GM18907 (cell line): ENCODE measurements at regions not wholly inside any gene's neighbourhood (a gene's known extent, or its start where the extent isn't known, plus 50 kb on each side); places are given as distances from the start of the nearest gene placed in this dataset.

Source experiments
- ATAC-seq: cut with Tn5 transposase; IDR thresholded peaks from one replicate; pipeline ENCODE4 v1.9.1; 2021; ENCODE audit warnings: mild to moderate bottlenecking, moderate library complexity; ENCODE audit not compliant: unreplicated experiment

GRCh38 chr18:46424898-46425297 is 232.1 kb downstream of the LOXHD1 start:
- no peak for ATAC-seq

- no peak for ATAC-seq
Measured at GRCh38 chr18:46425511-46425910, 231.5 kb downstream of the LOXHD1 start.

GRCh38 chr18:46426021-46426678 is 230.9 kb downstream of the LOXHD1 start:
- no peak for ATAC-seq

GRCh38 chr18:46426679-46427047 is 230.4 kb downstream of the LOXHD1 start:
- ATAC-seq, result no peak
